Lower leg skin (tissue), 3 donors: ENCODE measurements at regions not wholly inside any gene's neighbourhood (a gene's known extent, or its start where the extent isn't known, plus 50 kb on each side); places are given as distances from the start of the nearest gene placed in this dataset.

Experiments used
- POLR2A ChIP-seq, 2 donors: fragments of 450-650 bp; IDR thresholded peaks; one replicate each; pipeline ENCODE4 v1.6.1; 2016 to 2017; ENCODE audit warnings: antibody characterized with exemption in 2 of 2, mild to moderate bottlenecking in 1 of 2, moderate library complexity in 1 of 2
- TF ChIP-seq, protein P1 (sequence below), 3 donors: fragments of 450-650 bp; IDR thresholded peaks; one replicate each; pipeline ENCODE4 v1.5.1; 2016; ENCODE audit warnings: antibody characterized with exemption in 3 of 3, mild to moderate bottlenecking in 3 of 3, moderate library complexity in 2 of 3

DNA sequence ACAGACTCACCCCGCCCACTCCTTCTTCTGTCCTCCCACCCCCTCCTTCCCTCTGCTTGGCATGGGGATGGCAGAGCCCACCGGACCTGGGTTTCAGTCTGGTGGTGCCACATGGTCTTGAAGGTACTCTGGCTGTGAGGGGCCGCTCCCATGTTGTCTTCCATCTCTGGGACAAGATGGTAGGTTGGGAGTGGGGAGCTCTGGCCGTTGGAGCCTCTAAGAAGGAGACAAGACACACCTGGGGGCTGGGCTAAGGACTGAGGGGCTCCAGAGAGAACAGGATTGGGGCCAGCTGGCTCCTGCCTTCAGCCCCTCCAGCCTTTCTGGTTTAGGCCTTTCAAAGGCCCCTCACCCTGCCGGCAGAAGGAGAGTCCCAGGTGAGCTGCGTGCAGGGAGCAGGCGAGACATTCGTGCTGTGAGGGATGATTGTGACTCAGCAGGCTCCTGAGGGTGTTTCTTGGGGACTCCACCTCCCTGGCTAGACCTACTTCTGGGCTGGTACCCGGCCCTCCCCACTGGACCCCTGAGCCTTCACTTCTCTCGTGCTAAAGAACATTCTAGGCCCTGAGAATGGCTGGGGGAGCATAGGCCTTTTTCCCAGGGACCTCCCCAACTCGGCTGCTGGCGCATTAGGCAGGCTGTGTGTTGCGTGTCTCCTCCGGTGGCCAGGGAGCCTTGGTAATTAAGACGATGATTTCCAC lies 128.2 kb upstream of the HAAO start:
- TF ChIP-seq, protein P1, sequence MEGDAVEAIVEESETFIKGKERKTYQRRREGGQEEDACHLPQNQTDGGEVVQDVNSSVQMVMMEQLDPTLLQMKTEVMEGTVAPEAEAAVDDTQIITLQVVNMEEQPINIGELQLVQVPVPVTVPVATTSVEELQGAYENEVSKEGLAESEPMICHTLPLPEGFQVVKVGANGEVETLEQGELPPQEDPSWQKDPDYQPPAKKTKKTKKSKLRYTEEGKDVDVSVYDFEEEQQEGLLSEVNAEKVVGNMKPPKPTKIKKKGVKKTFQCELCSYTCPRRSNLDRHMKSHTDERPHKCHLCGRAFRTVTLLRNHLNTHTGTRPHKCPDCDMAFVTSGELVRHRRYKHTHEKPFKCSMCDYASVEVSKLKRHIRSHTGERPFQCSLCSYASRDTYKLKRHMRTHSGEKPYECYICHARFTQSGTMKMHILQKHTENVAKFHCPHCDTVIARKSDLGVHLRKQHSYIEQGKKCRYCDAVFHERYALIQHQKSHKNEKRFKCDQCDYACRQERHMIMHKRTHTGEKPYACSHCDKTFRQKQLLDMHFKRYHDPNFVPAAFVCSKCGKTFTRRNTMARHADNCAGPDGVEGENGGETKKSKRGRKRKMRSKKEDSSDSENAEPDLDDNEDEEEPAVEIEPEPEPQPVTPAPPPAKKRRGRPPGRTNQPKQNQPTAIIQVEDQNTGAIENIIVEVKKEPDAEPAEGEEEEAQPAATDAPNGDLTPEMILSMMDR (IDR thresholded peaks at IDR 0.05), result no peak
- no peak for TF ChIP-seq POLR2A (IDR thresholded peaks at IDR 0.05)
